Rectal smooth muscle tissue (tissue), 1 donor: ENCODE measurements at regions not wholly inside any gene's neighbourhood (a gene's known extent, or its start where the extent isn't known, plus 50 kb on each side); places are given as distances from the start of the nearest gene placed in this dataset.

Experiments
- H3K27ac ChIP-seq: one replicate; pipeline ENCODE4 v1.7.0; 2013; ENCODE audit warnings: low read depth, low read length, inconsistent platforms
- H3K27me3 ChIP-seq: one replicate; pipeline ENCODE4 v1.7.0; 2013; ENCODE audit warnings: low read length; ENCODE audit not compliant: control insufficient read depth, insufficient read depth
- H3K36me3 ChIP-seq: one replicate; pipeline ENCODE4 v1.7.0; 2013; ENCODE audit warnings: low read length; ENCODE audit not compliant: control insufficient read depth, insufficient read depth
- H3K4me1 ChIP-seq: one replicate; pipeline ENCODE4 v1.7.0; 2013; ENCODE audit warnings: low read length; ENCODE audit not compliant: control insufficient read depth, insufficient read depth
- H3K4me3 ChIP-seq: one replicate; pipeline ENCODE4 v1.7.0; 2013; ENCODE audit warnings: low read length
- H3K9ac ChIP-seq: one replicate; pipeline ENCODE4 v1.7.0; 2013; ENCODE audit warnings: low read length

- no peaks in the 10 kb centered on the region for H3K27me3 ChIP-seq
- H3K27ac ChIP-seq, result no peak overlapping the region
- no peak overlapping the region for H3K9ac ChIP-seq
- H3K4me3 ChIP-seq, result no peak overlapping the region
- no peaks in the 10 kb centered on the region for H3K36me3 ChIP-seq
- H3K4me1 ChIP-seq, result no peaks in the 10 kb centered on the region
Measured at GRCh38 chr16:66167564-66168291, 198.8 kb upstream of the CDH5 start.

GRCh38 chr16:66166490-66166889, 200.0 kb upstream of the CDH5 start:
- H3K27ac ChIP-seq, result no peak overlapping the region
- H3K36me3 ChIP-seq, result no peaks in the 10 kb centered on the region
- H3K9ac ChIP-seq, result no peak overlapping the region
- no peaks in the 10 kb centered on the region for H3K4me1 ChIP-seq
- no peak overlapping the region for H3K4me3 ChIP-seq
- no peaks in the 10 kb centered on the region for H3K27me3 ChIP-seq

GRCh38 chr16:66165879-66166278, 200.6 kb upstream of the CDH5 start:
- H3K36me3 ChIP-seq, result no peaks in the 10 kb centered on the region
- no peak overlapping the region for H3K27ac ChIP-seq
- no peaks in the 10 kb centered on the region for H3K4me1 ChIP-seq
- no peak overlapping the region for H3K9ac ChIP-seq
- H3K27me3 ChIP-seq, result no peaks in the 10 kb centered on the region
- H3K4me3 ChIP-seq, result no peak overlapping the region

- H3K4me3 ChIP-seq, result no peak overlapping the region
- H3K4me1 ChIP-seq, result no peaks in the 10 kb centered on the region
- H3K27me3 ChIP-seq, result no peaks in the 10 kb centered on the region
- no peak overlapping the region for H3K27ac ChIP-seq
- no peak overlapping the region for H3K9ac ChIP-seq
- no peaks in the 10 kb centered on the region for H3K36me3 ChIP-seq
Measured at GRCh38 chr16:66164581-66165247, 201.8 kb upstream of the CDH5 start.

GRCh38 chr16:66162821-66163220, 203.7 kb upstream of the CDH5 start:
- H3K27ac ChIP-seq, result no peak overlapping the region

GRCh38 chr16:66161942-66162341, 204.5 kb upstream of the CDH5 start:
- Histone ChIP-seq H3K27ac (no peak overlapping the region), H3K27me3 (no peaks in the 10 kb centered on the region), H3K4me1 (no peaks in the 10 kb centered on the region), H3K36me3 (no peaks in the 10 kb centered on the region), H3K9ac (no peak overlapping the region), H3K4me3 (no peak overlapping the region)

More at GRCh38 chr16:66162821-66163220, 203.7 kb upstream of the CDH5 start:
- no peaks in the 10 kb centered on the region for H3K4me1 ChIP-seq
- no peak overlapping the region for H3K4me3 ChIP-seq
- no peaks in the 10 kb centered on the region for H3K27me3 ChIP-seq
- H3K9ac ChIP-seq, result no peak overlapping the region
- H3K36me3 ChIP-seq, result no peaks in the 10 kb centered on the region

GRCh38 chr16:66161269-66161668, 205.2 kb upstream of the CDH5 start:
- no peak overlapping the region for H3K27ac ChIP-seq
- no peaks in the 10 kb centered on the region for H3K4me1 ChIP-seq
- no peak overlapping the region for H3K9ac ChIP-seq
- H3K27me3 ChIP-seq, result no peaks in the 10 kb centered on the region
- no peak overlapping the region for H3K4me3 ChIP-seq
- no peaks in the 10 kb centered on the region for H3K36me3 ChIP-seq

GRCh38 chr16:66159987-66160386, 206.5 kb upstream of the CDH5 start:
- Histone ChIP-seq H3K27ac (no peak overlapping the region), H3K4me1 (no peaks in the 10 kb centered on the region), H3K9ac (no peak overlapping the region), H3K36me3 (no peaks in the 10 kb centered on the region), H3K4me3 (no peak overlapping the region), H3K27me3 (peaks cover 1% of the 10 kb centered on the region)

GRCh38 chr16:66156538-66156937, 210.0 kb upstream of the CDH5 start:
- no peaks in the 10 kb centered on the region for H3K36me3 ChIP-seq
- no peaks in the 10 kb centered on the region for H3K4me1 ChIP-seq
- H3K27ac ChIP-seq, result no peak overlapping the region
- H3K9ac ChIP-seq, result no peak overlapping the region
- peaks cover 1% of the 10 kb centered on the region for H3K27me3 ChIP-seq
- no peak overlapping the region for H3K4me3 ChIP-seq

GRCh38 chr16:66155933-66156332, 210.6 kb upstream of the CDH5 start:
- Histone ChIP-seq H3K4me1 (no peaks in the 10 kb centered on the region), H3K36me3 (no peaks in the 10 kb centered on the region), H3K27ac (no peak overlapping the region), H3K9ac (no peak overlapping the region), H3K4me3 (no peak overlapping the region), H3K27me3 (peaks cover 1% of the 10 kb centered on the region)

- Histone ChIP-seq H3K4me3 (no peak overlapping the region), H3K9ac (no peak overlapping the region), H3K4me1 (no peaks in the 10 kb centered on the region), H3K36me3 (no peaks in the 10 kb centered on the region), H3K27me3 (peaks cover 1% of the 10 kb centered on the region), H3K27ac (no peak overlapping the region)
Measured at GRCh38 chr16:66154801-66155200, 211.7 kb upstream of the CDH5 start.

GRCh38 chr16:66152823-66153393, 213.6 kb upstream of the CDH5 start:
- Histone ChIP-seq H3K27me3 (peaks cover 1% of the 10 kb centered on the region), H3K36me3 (no peaks in the 10 kb centered on the region), H3K27ac (no peak overlapping the region), H3K4me3 (no peak overlapping the region), H3K4me1 (no peaks in the 10 kb centered on the region), H3K9ac (no peak overlapping the region)

GRCh38 chr16:66152181-66152580, 214.3 kb upstream of the CDH5 start:
- Histone ChIP-seq H3K27ac (no peak overlapping the region), H3K4me1 (no peaks in the 10 kb centered on the region), H3K27me3 (peaks cover 1% of the 10 kb centered on the region), H3K4me3 (no peak overlapping the region), H3K9ac (no peak overlapping the region), H3K36me3 (no peaks in the 10 kb centered on the region)
